LoVo (cell line): ENCODE measurements at regions not wholly inside any gene's neighbourhood (a gene's known extent, or its start where the extent isn't known, plus 50 kb on each side); places are given as distances from the start of the nearest gene placed in this dataset.
"Not testable (repeated sequence)": the region's sequence is repeated elsewhere in the genome, so short reads cannot be mapped to it uniquely, and the experiment has no call there.

ENCODE experiments used
- DNase-seq: peaks from one replicate; pipeline ENCODE4 v3.0.0-alpha.2; 2016; ENCODE audit warnings: low spot score

GRCh38 chrX:26873736-26874135, 589.4 kb downstream of the PPP4R3C start:
- DNase-seq: no peak

- no peak for DNase-seq
Observed at GRCh38 chrX:26871967-26872366, 591.2 kb downstream of the PPP4R3C start.

GRCh38 chrX:26851981-26852380, 611.2 kb downstream of the PPP4R3C start:
- no peak for DNase-seq

- DNase-seq: no peak
Observed at GRCh38 chrX:26848511-26848910, 614.6 kb downstream of the PPP4R3C start.

GRCh38 chrX:26845056-26845455, 618.1 kb downstream of the PPP4R3C start:
- DNase-seq: no peak

GRCh38 chrX:26822448-26822847, 606.5 kb downstream of the MAGEB5 start:
- DNase-seq: no peak

GRCh38 chrX:26789751-26790150, 573.8 kb downstream of the MAGEB5 start:
- no peak for DNase-seq

- DNase-seq: no peak
Observed at GRCh38 chrX:26788402-26788998, 572.5 kb downstream of the MAGEB5 start.

- peak; percentile 0 for DNase-seq
Observed at GRCh38 chrX:26783512-26784225, 567.7 kb downstream of the MAGEB5 start.

- DNase-seq: no peak
Observed at GRCh38 chrX:26778320-26778888, 562.4 kb downstream of the MAGEB5 start.

- DNase-seq: no peak
Observed at GRCh38 chrX:26762253-26762652, 546.3 kb downstream of the MAGEB5 start.

GRCh38 chrX:26755760-26756159, 539.8 kb downstream of the MAGEB5 start:
- not testable (repeated sequence) for DNase-seq

- no peak for DNase-seq
Observed at GRCh38 chrX:26747877-26748276, 531.9 kb downstream of the MAGEB5 start.

- DNase-seq: no peak
Observed at GRCh38 chrX:26722666-26723428, 506.9 kb downstream of the MAGEB5 start.

GRCh38 chrX:26672571-26672970, 456.6 kb downstream of the MAGEB5 start:
- no peak for DNase-seq

- no peak for DNase-seq
Observed at GRCh38 chrX:26670521-26670920, 454.6 kb downstream of the MAGEB5 start.

GRCh38 chrX:26664919-26665318, 448.9 kb downstream of the MAGEB5 start:
- no peak for DNase-seq

- no peak for DNase-seq
Observed at GRCh38 chrX:26653050-26653449, 437.1 kb downstream of the MAGEB5 start.

- no peak for DNase-seq
Observed at GRCh38 chrX:26651755-26652154, 435.8 kb downstream of the MAGEB5 start.

- DNase-seq: peak; percentile 1
Observed at GRCh38 chrX:26649534-26649933, 433.6 kb downstream of the MAGEB5 start.

GRCh38 chrX:26631385-26631784, 415.4 kb downstream of the MAGEB5 start:
- no peak for DNase-seq

GRCh38 chrX:26613956-26614355, 398.0 kb downstream of the MAGEB5 start:
- DNase-seq: no peak

- no peak for DNase-seq
Observed at GRCh38 chrX:26606971-26607370, 391.0 kb downstream of the MAGEB5 start.
